ENCODE measurements at regions not wholly inside any gene's neighbourhood (a gene's known extent, or its start where the extent isn't known, plus 50 kb on each side); places are given as distances from the start of the nearest gene placed in this dataset.

- TF ChIP-seq, protein P1, sequence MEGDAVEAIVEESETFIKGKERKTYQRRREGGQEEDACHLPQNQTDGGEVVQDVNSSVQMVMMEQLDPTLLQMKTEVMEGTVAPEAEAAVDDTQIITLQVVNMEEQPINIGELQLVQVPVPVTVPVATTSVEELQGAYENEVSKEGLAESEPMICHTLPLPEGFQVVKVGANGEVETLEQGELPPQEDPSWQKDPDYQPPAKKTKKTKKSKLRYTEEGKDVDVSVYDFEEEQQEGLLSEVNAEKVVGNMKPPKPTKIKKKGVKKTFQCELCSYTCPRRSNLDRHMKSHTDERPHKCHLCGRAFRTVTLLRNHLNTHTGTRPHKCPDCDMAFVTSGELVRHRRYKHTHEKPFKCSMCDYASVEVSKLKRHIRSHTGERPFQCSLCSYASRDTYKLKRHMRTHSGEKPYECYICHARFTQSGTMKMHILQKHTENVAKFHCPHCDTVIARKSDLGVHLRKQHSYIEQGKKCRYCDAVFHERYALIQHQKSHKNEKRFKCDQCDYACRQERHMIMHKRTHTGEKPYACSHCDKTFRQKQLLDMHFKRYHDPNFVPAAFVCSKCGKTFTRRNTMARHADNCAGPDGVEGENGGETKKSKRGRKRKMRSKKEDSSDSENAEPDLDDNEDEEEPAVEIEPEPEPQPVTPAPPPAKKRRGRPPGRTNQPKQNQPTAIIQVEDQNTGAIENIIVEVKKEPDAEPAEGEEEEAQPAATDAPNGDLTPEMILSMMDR (IDR thresholded peaks at IDR 0.05; ENCODE audit: low read depth, low read length) = no peak
- no peak overlapping the region for H3K4me3 ChIP-seq (ENCODE audit: low read depth, low read length)
- DNase-seq (ENCODE audit: low read depth, low spot score) = no peak
- in situ Hi-C loops (cut with HindIII; ENCODE audit: low sequenced_read_pairs) = no loop called here
Measured at GRCh38 chr6:74939721-74940620, 265.9 kb downstream of the COL12A1 start.

GRCh38 chr6:74939151-74939708 is 266.6 kb downstream of the COL12A1 start:
- TF ChIP-seq, protein P1 (IDR thresholded peaks at IDR 0.05; ENCODE audit: low read depth, low read length) = peak; percentile 21
- in situ Hi-C loops (cut with HindIII; ENCODE audit: low sequenced_read_pairs) = no loop called here
- H3K4me3 ChIP-seq (ENCODE audit: low read depth, low read length) = no peak overlapping the region
- peak; percentile 15 for DNase-seq (ENCODE audit: low read depth, low spot score)

GRCh38 chr6:74937936-74938335 is 267.9 kb downstream of the COL12A1 start:
- DNase-seq (ENCODE audit: low read depth, low spot score) = no peak
- TF ChIP-seq, protein P1 (IDR thresholded peaks at IDR 0.05; ENCODE audit: low read depth, low read length) = no peak
- no peak overlapping the region for H3K4me3 ChIP-seq (ENCODE audit: low read depth, low read length)
- in situ Hi-C loops (cut with HindIII; ENCODE audit: low sequenced_read_pairs) = no loop called here

DNA sequence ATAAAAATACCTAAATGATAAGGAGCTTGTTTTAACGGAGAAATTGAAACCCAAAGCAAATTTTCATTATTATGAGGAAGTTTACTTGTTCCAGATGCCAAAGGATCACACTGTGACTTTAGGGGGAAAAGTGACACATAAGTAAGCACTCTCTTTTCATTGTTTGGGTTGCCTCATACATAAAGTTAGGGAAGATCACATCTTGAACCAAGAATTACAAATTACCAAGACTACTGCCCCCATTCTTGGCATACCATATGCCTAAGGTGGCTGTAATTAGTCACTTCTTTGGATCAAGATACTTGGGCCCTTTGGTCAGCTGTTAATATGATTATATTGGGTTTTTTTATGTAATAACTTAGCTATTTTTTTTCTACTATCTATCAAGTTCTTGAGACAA is 269.0 kb downstream of the COL12A1 start:
- in situ Hi-C loops (cut with HindIII; ENCODE audit: low sequenced_read_pairs) = no loop called here
- DNase-seq (ENCODE audit: low read depth, low spot score) = peak; percentile 7
- H3K4me3 ChIP-seq (ENCODE audit: low read depth, low read length) = no peak overlapping the region
- TF ChIP-seq, protein P1 (IDR thresholded peaks at IDR 0.05; ENCODE audit: low read depth, low read length) = no peak

- TF ChIP-seq, protein P1 (IDR thresholded peaks at IDR 0.05; ENCODE audit: low read depth, low read length) = no peak
- no peak overlapping the region for H3K4me3 ChIP-seq (ENCODE audit: low read depth, low read length)
- in situ Hi-C loops (cut with HindIII; ENCODE audit: low sequenced_read_pairs) = no loop called here
- no peak for DNase-seq (ENCODE audit: low read depth, low spot score)
Measured at GRCh38 chr6:74932232-74932888, 273.5 kb downstream of the COL12A1 start.

- in situ Hi-C loops (cut with HindIII; ENCODE audit: low sequenced_read_pairs) = no loop called here
- TF ChIP-seq, protein P1 (IDR thresholded peaks at IDR 0.05; ENCODE audit: low read depth, low read length) = no peak
- no peak overlapping the region for H3K4me3 ChIP-seq (ENCODE audit: low read depth, low read length)
- DNase-seq (ENCODE audit: low read depth, low spot score) = peak; percentile 85
Measured at GRCh38 chr6:74931558-74931957, 274.3 kb downstream of the COL12A1 start.

Data from astrocyte of the spinal cord (primary cell).